H1 (cell line): ENCODE measurements at regions not wholly inside any gene's neighbourhood (a gene's known extent, or its start where the extent isn't known, plus 50 kb on each side); places are given as distances from the start of the nearest gene placed in this dataset.

Experiments used
- BACH1 ChIP-seq: IDR thresholded peaks from 2 replicates; pipeline ENCODE4 v1.6.1; 2012; ENCODE audit warnings: low read length, improper control_type of control experiment
- CHD1 ChIP-seq: IDR thresholded peaks from 2 replicates; pipeline ENCODE4 v1.6.1; 2012; ENCODE audit warnings: low read depth, low read length, improper control_type of control experiment
- GTF2F1 ChIP-seq: IDR thresholded peaks from 2 replicates; pipeline ENCODE4 v1.6.1; 2012; ENCODE audit warnings: low read depth, low read length, improper control_type of control experiment, borderline replicate concordance
- RNF2 ChIP-seq: fragments of 200-900, 300-1000 bp; sonication (generic); IDR thresholded peaks from 2 replicates; pipeline ENCODE4 v1.7.1; 2016; ENCODE audit warnings: borderline replicate concordance, low read depth, mild to moderate bottlenecking, antibody characterized with exemption, low read length; ENCODE audit not compliant: poor library complexity, severe bottlenecking; ENCODE audit errors: missing control alignments
- SIRT6 ChIP-seq: IDR thresholded peaks from one replicate; pipeline ENCODE4 v1.7.1; 2012; ENCODE audit warnings: low read length, inconsistent platforms
- TCF12 ChIP-seq: IDR thresholded peaks from 2 replicates; pipeline ENCODE4 v1.6.1; 2011; ENCODE audit warnings: low read depth, mild to moderate bottlenecking, low read length

- TF ChIP-seq BACH1 (no peak), GTF2F1 (no peak), CHD1 (no peak), SIRT6 (no peak), TCF12 (no peak), RNF2 (no peak)
Measured at GRCh38 chr21:39105836-39106235, 77.4 kb downstream of the PSMG1 start (continued).
